Caco-2 (cell line): ENCODE measurements at regions not wholly inside any gene's neighbourhood (a gene's known extent, or its start where the extent isn't known, plus 50 kb on each side); places are given as distances from the start of the nearest gene placed in this dataset.

Experiments used
- BruUV-seq: library from RNA; stranded (reverse); fragments of 400-500 nt; replicated peaks from 2 replicates; lab custom pipeline; 2021; lab: Mats Ljungman, UMichigan
- CTCF ChIA-PET: fragments of 300-600 bp; sonication (Branson Sonifier 250); formaldehyde crosslinking; loops from one replicate; lab custom pipeline; 2022; ENCODE audit warnings: antibody characterized with exemption; lab: Charles Lee
- POLR2A ChIA-PET: fragments of 300-600 bp; sonication (Branson Sonifier 250); formaldehyde crosslinking; loops from one replicate; lab custom pipeline; 2022; ENCODE audit warnings: antibody characterized with exemption; lab: Charles Lee
- DNase-seq, 2 experiments: peaks; one replicate each; pipeline versions ENCODE4 v3.0.0 to v3.0.0-alpha.2; 2020 to 2022
- H3K27me3 ChIP-seq: replicated peaks from 2 replicates; pipeline ENCODE4 v1.6.0; 2011; ENCODE audit warnings: low read length; ENCODE audit not compliant: control insufficient read depth, insufficient read depth
- H3K36me3 ChIP-seq: 2 replicates; pipeline ENCODE4 v1.5.1; 2011; ENCODE audit warnings: low read length; ENCODE audit not compliant: control insufficient read depth, insufficient read depth
- H3K4me1 ChIP-seq: fragments of 250-450 bp; sonication (Bioruptor Pico); 2 replicates; pipeline ENCODE4 v1.5.1; 2020; ENCODE audit warnings: mild to moderate bottlenecking
- H3K4me3 ChIP-seq: 2 replicates; pipeline ENCODE4 v1.5.1; 2011; ENCODE audit warnings: low read depth, mild to moderate bottlenecking, control low read depth, low read length
- H3K9me3 ChIP-seq: fragments of 250-450 bp; sonication (Bioruptor Pico); 2 replicates; pipeline ENCODE4 v1.5.1; 2020; ENCODE audit warnings: mild to moderate bottlenecking, moderate library complexity
- H3K27ac Mint-ChIP-seq: one replicate; pipeline ENCODE4 v1.8.0; 2022; ENCODE audit warnings: mixed read lengths; ENCODE audit not compliant: unreplicated experiment
- H3K27me3 Mint-ChIP-seq: one replicate; pipeline ENCODE4 v1.8.0; 2022; ENCODE audit warnings: mixed read lengths; ENCODE audit not compliant: insufficient read depth, unreplicated experiment
- H3K36me3 Mint-ChIP-seq: one replicate; pipeline ENCODE4 v1.8.0; 2022; ENCODE audit warnings: mild to moderate bottlenecking, mixed read lengths; ENCODE audit not compliant: insufficient read depth, unreplicated experiment
- H3K4me1 Mint-ChIP-seq: one replicate; pipeline ENCODE4 v1.8.0; 2022; ENCODE audit warnings: low read depth, mixed read lengths; ENCODE audit not compliant: unreplicated experiment
- H3K4me3 Mint-ChIP-seq: one replicate; pipeline ENCODE4 v1.8.0; 2022; ENCODE audit warnings: mild to moderate bottlenecking, moderate library complexity, mixed read lengths; ENCODE audit not compliant: unreplicated experiment
- H3K9me3 Mint-ChIP-seq: one replicate; pipeline ENCODE4 v1.8.0; 2022; ENCODE audit warnings: mixed read lengths; ENCODE audit not compliant: unreplicated experiment
- intact Hi-C: fragments of 100-400 bp; cut with micrococcal nuclease; formaldehyde crosslinking; loops from one replicate; pipeline ENCODE4 v1.10.0; 2022; ENCODE audit not compliant: unreplicated experiment
- TF ChIP-seq, protein P1 (sequence below), 2 experiments: fragments of 200-600 bp in 1 of 2; IDR thresholded peaks; 1 replicate in 1 of 2; 2 replicates in 1 of 2; pipeline versions ENCODE4 v1.5.1 to v1.8.0; 2011 to 2022; ENCODE audit warnings: antibody characterized with exemption in 1 of 2, control low read depth in 1 of 2, inconsistent platforms in 1 of 2, low read depth in 1 of 2, low read length in 1 of 2, mild to moderate bottlenecking in 1 of 2, moderate library complexity in 1 of 2; ENCODE audit not compliant: insufficient read depth in 1 of 2, severe bottlenecking in 1 of 2, unreplicated experiment in 1 of 2

DNA sequence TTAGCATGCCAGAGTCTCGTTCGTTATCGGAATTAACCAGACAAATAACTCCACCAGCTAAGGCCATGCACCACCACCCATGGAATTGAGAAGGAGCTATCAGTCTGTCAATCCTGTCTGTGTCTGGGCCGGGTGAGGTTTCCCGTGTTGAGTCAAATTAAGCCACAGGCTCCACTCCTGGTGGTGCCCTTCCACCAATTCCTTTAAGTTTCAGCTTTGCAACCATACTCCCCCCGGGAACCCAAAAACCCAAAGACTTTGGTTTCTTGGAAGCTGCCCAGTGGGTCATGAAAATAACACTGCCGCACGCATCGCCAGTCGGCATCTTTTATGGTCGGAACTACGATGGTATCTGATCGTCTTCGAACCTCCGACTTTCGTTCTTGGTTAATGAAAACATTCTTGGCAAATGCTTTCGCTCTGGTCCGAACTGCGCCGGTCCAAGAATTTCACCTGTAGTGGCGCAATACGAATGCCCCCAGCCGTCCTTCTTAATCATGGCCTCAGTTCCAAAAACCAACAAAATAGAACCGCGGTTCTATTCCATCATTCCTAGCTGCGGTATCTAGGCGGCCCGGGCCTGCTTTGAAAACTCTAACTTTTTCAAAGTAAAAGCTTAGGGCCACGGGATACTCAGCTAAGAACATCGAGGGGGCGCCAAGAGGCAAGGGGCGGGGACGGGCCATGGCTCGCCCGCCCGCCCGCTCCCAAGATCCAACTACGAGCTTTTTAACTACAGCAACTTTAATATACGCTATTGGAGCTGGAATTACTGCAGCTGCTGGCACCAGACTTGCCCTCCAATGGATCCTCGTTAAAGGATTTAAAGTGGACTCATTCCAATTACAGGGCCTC, 1958.5 kb upstream of the DEFB115 start:
- no peaks in the 10 kb centered on the region for H3K27me3 ChIP-seq
- POLR2A ChIA-PET = no interaction called here
- intact Hi-C loops = no loop called here
- DNase-seq = no peak
- Mint-ChIP-seq H3K27me3 (no peaks in the 10 kb centered on the region), H3K36me3 (peaks cover 8% of the 10 kb centered on the region), H3K4me1 (no peaks in the 10 kb centered on the region), H3K4me3 (no peak overlapping the region), H3K27ac (no peak overlapping the region), H3K9me3 (peaks cover 24% of the 10 kb centered on the region)
- BruUV-seq = no TSS peak
- CTCF ChIA-PET = no interaction called here
- no peaks in the 10 kb centered on the region for H3K4me1 ChIP-seq
- H3K36me3 ChIP-seq = no peaks in the 10 kb centered on the region
- TF ChIP-seq, protein P1, sequence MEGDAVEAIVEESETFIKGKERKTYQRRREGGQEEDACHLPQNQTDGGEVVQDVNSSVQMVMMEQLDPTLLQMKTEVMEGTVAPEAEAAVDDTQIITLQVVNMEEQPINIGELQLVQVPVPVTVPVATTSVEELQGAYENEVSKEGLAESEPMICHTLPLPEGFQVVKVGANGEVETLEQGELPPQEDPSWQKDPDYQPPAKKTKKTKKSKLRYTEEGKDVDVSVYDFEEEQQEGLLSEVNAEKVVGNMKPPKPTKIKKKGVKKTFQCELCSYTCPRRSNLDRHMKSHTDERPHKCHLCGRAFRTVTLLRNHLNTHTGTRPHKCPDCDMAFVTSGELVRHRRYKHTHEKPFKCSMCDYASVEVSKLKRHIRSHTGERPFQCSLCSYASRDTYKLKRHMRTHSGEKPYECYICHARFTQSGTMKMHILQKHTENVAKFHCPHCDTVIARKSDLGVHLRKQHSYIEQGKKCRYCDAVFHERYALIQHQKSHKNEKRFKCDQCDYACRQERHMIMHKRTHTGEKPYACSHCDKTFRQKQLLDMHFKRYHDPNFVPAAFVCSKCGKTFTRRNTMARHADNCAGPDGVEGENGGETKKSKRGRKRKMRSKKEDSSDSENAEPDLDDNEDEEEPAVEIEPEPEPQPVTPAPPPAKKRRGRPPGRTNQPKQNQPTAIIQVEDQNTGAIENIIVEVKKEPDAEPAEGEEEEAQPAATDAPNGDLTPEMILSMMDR (IDR thresholded peaks at IDR 0.05; ENCODE audit: insufficient read depth in 1 of 2, low read depth in 1 of 2, low read length in 1 of 2, severe bottlenecking in 1 of 2, unreplicated experiment in 1 of 2) = no peak
- H3K9me3 ChIP-seq = peaks cover 64% of the 10 kb centered on the region
- H3K4me3 ChIP-seq = no peak overlapping the region

DNA sequence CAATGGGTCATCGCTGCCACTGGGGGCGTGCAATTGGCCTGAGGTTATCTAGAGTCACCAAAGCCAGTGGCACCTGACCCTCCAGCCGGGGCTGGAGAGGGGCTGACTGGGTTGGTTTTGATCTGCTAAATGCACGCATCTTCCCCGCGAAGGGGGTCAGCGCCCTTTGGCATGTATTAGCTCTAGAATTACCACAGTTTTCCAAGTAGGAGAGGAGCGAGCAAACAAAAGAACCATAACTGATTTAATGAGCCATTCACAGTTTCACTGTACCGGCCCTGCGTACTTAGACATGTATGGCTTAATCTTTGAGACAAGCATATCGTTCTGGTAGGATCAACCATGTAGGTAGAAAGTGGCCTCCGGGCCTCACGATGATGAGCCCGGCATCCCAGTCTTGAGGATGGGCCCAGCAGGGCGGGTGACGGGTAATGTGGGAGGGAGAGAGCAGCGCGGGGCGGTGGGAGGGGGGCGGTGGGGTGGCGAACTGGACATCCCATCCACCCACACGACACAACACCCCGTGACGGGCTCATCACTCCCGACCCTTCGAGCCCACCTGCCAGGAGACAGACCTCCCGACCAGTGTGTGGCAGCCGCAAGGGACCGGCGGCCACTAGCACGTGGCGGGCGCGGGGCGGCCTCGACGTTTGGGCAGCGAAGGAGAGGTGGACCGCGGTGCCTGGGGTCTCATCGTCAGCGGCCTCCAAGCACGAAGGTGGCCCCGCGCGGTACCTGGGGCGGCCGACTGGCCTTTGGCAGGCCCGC, 1957.5 kb upstream of the DEFB115 start:
- no peak overlapping the region for H3K4me3 Mint-ChIP-seq
- ChIA-PET POLR2A (no interaction called here), CTCF (no interaction called here)
- no peak for DNase-seq
- TF ChIP-seq, protein P1 (IDR thresholded peaks at IDR 0.05; ENCODE audit: insufficient read depth in 1 of 2, low read depth in 1 of 2, low read length in 1 of 2, severe bottlenecking in 1 of 2, unreplicated experiment in 1 of 2) = no peak
- peaks cover 32% of the 10 kb centered on the region for H3K9me3 Mint-ChIP-seq
- Histone ChIP-seq H3K4me3 (no peak overlapping the region), H3K36me3 (no peaks in the 10 kb centered on the region), H3K4me1 (no peaks in the 10 kb centered on the region), H3K27me3 (no peaks in the 10 kb centered on the region), H3K9me3 (peaks cover 67% of the 10 kb centered on the region)
- peaks cover 8% of the 10 kb centered on the region for H3K36me3 Mint-ChIP-seq
- H3K27me3 Mint-ChIP-seq = no peaks in the 10 kb centered on the region
- intact Hi-C loops = no loop called here
- no peaks in the 10 kb centered on the region for H3K4me1 Mint-ChIP-seq
- H3K27ac Mint-ChIP-seq = no peak overlapping the region
- BruUV-seq = no TSS peak

DNA sequence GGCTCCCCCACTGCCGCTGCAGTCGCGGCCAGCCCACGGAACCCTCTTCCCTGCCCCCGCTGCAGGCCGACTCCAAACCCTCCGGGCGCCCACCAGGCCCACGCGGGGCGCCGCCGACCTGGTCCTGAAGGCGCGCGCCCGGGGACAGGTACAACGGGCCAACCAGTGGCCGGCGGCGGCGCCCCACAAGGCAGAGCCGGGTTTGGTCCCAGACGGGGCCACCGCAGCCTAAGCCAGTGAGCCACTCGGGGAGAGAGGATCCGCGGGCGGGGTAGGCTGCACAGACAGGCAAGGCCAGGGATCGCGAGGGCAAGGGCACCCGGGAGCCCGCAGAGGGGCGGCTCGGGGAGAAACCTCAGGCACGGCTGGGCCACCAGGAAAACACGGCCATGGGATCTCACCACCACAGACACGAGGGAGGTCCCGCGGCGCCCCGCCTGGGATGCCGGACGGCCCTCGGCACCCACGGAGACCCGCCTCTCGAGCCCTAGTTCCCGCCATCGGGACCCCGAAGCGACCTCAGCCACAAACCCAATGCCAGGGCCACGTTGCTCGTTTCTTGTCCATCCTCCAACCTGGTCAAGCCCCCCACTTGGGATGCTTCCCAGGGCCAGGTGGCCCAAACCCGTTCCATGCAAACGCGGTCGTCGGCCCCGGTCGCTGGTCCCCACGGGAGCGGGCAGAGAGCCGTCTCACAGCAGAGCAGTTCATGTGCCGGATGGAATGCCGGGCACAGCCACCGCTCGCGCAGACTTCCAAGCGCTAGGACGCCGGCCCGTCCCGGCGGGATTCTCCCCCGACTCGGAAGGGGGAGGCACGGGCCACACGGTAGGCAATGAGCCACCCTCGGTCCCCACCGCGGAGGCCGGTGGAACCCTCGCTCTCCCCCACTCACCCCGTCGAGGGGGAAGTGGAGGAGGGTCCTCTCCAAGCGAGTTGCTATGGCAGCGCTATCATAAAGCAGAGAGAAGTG, 1956.6 kb upstream of the DEFB115 start:
- no peak for DNase-seq
- Mint-ChIP-seq H3K4me1 (no peaks in the 10 kb centered on the region), H3K9me3 (peaks cover 40% of the 10 kb centered on the region), H3K27ac (no peak overlapping the region), H3K27me3 (no peaks in the 10 kb centered on the region), H3K36me3 (peaks cover 8% of the 10 kb centered on the region), H3K4me3 (no peak overlapping the region)
- Histone ChIP-seq H3K4me1 (no peaks in the 10 kb centered on the region), H3K36me3 (no peaks in the 10 kb centered on the region), H3K4me3 (no peak overlapping the region), H3K27me3 (no peaks in the 10 kb centered on the region), H3K9me3 (peaks cover 66% of the 10 kb centered on the region)
- ChIA-PET POLR2A (no interaction called here), CTCF (no interaction called here)
- TF ChIP-seq, protein P1 (IDR thresholded peaks at IDR 0.05; ENCODE audit: insufficient read depth in 1 of 2, low read depth in 1 of 2, low read length in 1 of 2, severe bottlenecking in 1 of 2, unreplicated experiment in 1 of 2) = no peak
- BruUV-seq = no TSS peak
- intact Hi-C loops = no loop called here
